ENCODE measurements at regions not wholly inside any gene's neighbourhood (a gene's known extent, or its start where the extent isn't known, plus 50 kb on each side); places are given as distances from the start of the nearest gene placed in this dataset.
"Not testable (repeated sequence)": the region's sequence is repeated elsewhere in the genome, so short reads cannot be mapped to it uniquely, and the experiment has no call there.

GRCh38 chr4:159966746-159967145, 863.9 kb downstream of the RAPGEF2 start:
- Histone ChIP-seq H2AFZ (ENCODE audit: low read length, unreplicated experiment) (no peak overlapping the region), H3K4me1 (ENCODE audit: control insufficient read depth, insufficient read depth, low read length, unreplicated experiment) (no peaks in the 10 kb centered on the region)

GRCh38 chr4:159976871-159977482, 874.1 kb downstream of the RAPGEF2 start:
- not testable (repeated sequence) for H2AFZ ChIP-seq (ENCODE audit: low read length, unreplicated experiment); H3K4me1 ChIP-seq (ENCODE audit: control insufficient read depth, insufficient read depth, low read length, unreplicated experiment)

More at GRCh38 chr4:159966746-159967145, 863.9 kb downstream of the RAPGEF2 start:
- Histone ChIP-seq H3K4me3 (ENCODE audit: low read depth, low read length) (no peak overlapping the region), H3K27ac (ENCODE audit: low read depth, low read length) (no peak overlapping the region), H3K27me3 (ENCODE audit: insufficient read depth, low read length) (no peaks in the 10 kb centered on the region), H3K36me3 (ENCODE audit: insufficient read depth, low read length) (no peaks in the 10 kb centered on the region), H3K79me2 (ENCODE audit: control insufficient read depth, insufficient read depth, low read length, unreplicated experiment) (no peaks in the 10 kb centered on the region)

GRCh38 chr4:159977907-159978617, 875.2 kb downstream of the RAPGEF2 start:
- Histone ChIP-seq H2AFZ (ENCODE audit: low read length, unreplicated experiment) (no peak overlapping the region), H3K27ac (ENCODE audit: low read depth, low read length) (no peak overlapping the region), H3K4me3 (ENCODE audit: low read depth, low read length) (no peak overlapping the region), H3K36me3 (ENCODE audit: insufficient read depth, low read length) (no peaks in the 10 kb centered on the region), H3K27me3 (ENCODE audit: insufficient read depth, low read length) (no peaks in the 10 kb centered on the region), H3K79me2 (ENCODE audit: control insufficient read depth, insufficient read depth, low read length, unreplicated experiment) (no peaks in the 10 kb centered on the region), H3K4me1 (ENCODE audit: control insufficient read depth, insufficient read depth, low read length, unreplicated experiment) (no peaks in the 10 kb centered on the region)

More at GRCh38 chr4:159976871-159977482, 874.1 kb downstream of the RAPGEF2 start:
- not testable (repeated sequence) for H3K36me3 ChIP-seq (ENCODE audit: insufficient read depth, low read length); H3K4me3 ChIP-seq (ENCODE audit: low read depth, low read length); H3K27ac ChIP-seq (ENCODE audit: low read depth, low read length); H3K27me3 ChIP-seq (ENCODE audit: insufficient read depth, low read length); H3K79me2 ChIP-seq (ENCODE audit: control insufficient read depth, insufficient read depth, low read length, unreplicated experiment)

GRCh38 chr4:159979351-159979750, 876.5 kb downstream of the RAPGEF2 start:
- Histone ChIP-seq H2AFZ (ENCODE audit: low read length, unreplicated experiment) (no peak overlapping the region), H3K27ac (ENCODE audit: low read depth, low read length) (no peak overlapping the region), H3K4me3 (ENCODE audit: low read depth, low read length) (no peak overlapping the region), H3K36me3 (ENCODE audit: insufficient read depth, low read length) (no peaks in the 10 kb centered on the region), H3K27me3 (ENCODE audit: insufficient read depth, low read length) (no peaks in the 10 kb centered on the region), H3K79me2 (ENCODE audit: control insufficient read depth, insufficient read depth, low read length, unreplicated experiment) (no peaks in the 10 kb centered on the region), H3K4me1 (ENCODE audit: control insufficient read depth, insufficient read depth, low read length, unreplicated experiment) (no peaks in the 10 kb centered on the region)

GRCh38 chr4:159979953-159980352, 877.1 kb downstream of the RAPGEF2 start:
- Histone ChIP-seq H3K27me3 (ENCODE audit: insufficient read depth, low read length) (no peaks in the 10 kb centered on the region), H3K4me1 (ENCODE audit: control insufficient read depth, insufficient read depth, low read length, unreplicated experiment) (no peaks in the 10 kb centered on the region), H3K4me3 (ENCODE audit: low read depth, low read length) (no peak overlapping the region), H3K27ac (ENCODE audit: low read depth, low read length) (no peak overlapping the region), H3K79me2 (ENCODE audit: control insufficient read depth, insufficient read depth, low read length, unreplicated experiment) (no peaks in the 10 kb centered on the region), H2AFZ (ENCODE audit: low read length, unreplicated experiment) (no peak overlapping the region), H3K36me3 (ENCODE audit: insufficient read depth, low read length) (no peaks in the 10 kb centered on the region)

GRCh38 chr4:159980826-159981468, 878.1 kb downstream of the RAPGEF2 start:
- H2AFZ ChIP-seq (ENCODE audit: low read length, unreplicated experiment) = no peak overlapping the region
- H3K27ac ChIP-seq (ENCODE audit: low read depth, low read length) = no peak overlapping the region
- no peak overlapping the region for H3K4me3 ChIP-seq (ENCODE audit: low read depth, low read length)
- no peaks in the 10 kb centered on the region for H3K79me2 ChIP-seq (ENCODE audit: control insufficient read depth, insufficient read depth, low read length, unreplicated experiment)
- no peaks in the 10 kb centered on the region for H3K4me1 ChIP-seq (ENCODE audit: control insufficient read depth, insufficient read depth, low read length, unreplicated experiment)
- H3K36me3 ChIP-seq (ENCODE audit: insufficient read depth, low read length) = no peaks in the 10 kb centered on the region
- H3K27me3 ChIP-seq (ENCODE audit: insufficient read depth, low read length) = no peaks in the 10 kb centered on the region

GRCh38 chr4:159981469-159981856, 878.6 kb downstream of the RAPGEF2 start:
- Histone ChIP-seq H3K79me2 (ENCODE audit: control insufficient read depth, insufficient read depth, low read length, unreplicated experiment) (no peaks in the 10 kb centered on the region), H2AFZ (ENCODE audit: low read length, unreplicated experiment) (no peak overlapping the region), H3K36me3 (ENCODE audit: insufficient read depth, low read length) (no peaks in the 10 kb centered on the region), H3K4me1 (ENCODE audit: control insufficient read depth, insufficient read depth, low read length, unreplicated experiment) (no peaks in the 10 kb centered on the region), H3K27ac (ENCODE audit: low read depth, low read length) (no peak overlapping the region), H3K4me3 (ENCODE audit: low read depth, low read length) (no peak overlapping the region), H3K27me3 (ENCODE audit: insufficient read depth, low read length) (no peaks in the 10 kb centered on the region)

- no peaks in the 10 kb centered on the region for H3K36me3 ChIP-seq (ENCODE audit: insufficient read depth, low read length)
Observed at GRCh38 chr4:159983082-159983481, 880.2 kb downstream of the RAPGEF2 start.

GRCh38 chr4:160009656-160010493, 907.0 kb downstream of the RAPGEF2 start:
- H3K27me3 ChIP-seq (ENCODE audit: insufficient read depth, low read length) = no peaks in the 10 kb centered on the region
- no peaks in the 10 kb centered on the region for H3K4me1 ChIP-seq (ENCODE audit: control insufficient read depth, insufficient read depth, low read length, unreplicated experiment)
- H3K36me3 ChIP-seq (ENCODE audit: insufficient read depth, low read length) = no peaks in the 10 kb centered on the region
- no peak overlapping the region for H3K27ac ChIP-seq (ENCODE audit: low read depth, low read length)
- no peaks in the 10 kb centered on the region for H3K79me2 ChIP-seq (ENCODE audit: control insufficient read depth, insufficient read depth, low read length, unreplicated experiment)
- no peak overlapping the region for H2AFZ ChIP-seq (ENCODE audit: low read length, unreplicated experiment)
- no peak overlapping the region for H3K4me3 ChIP-seq (ENCODE audit: low read depth, low read length)

More at GRCh38 chr4:159983082-159983481, 880.2 kb downstream of the RAPGEF2 start:
- Histone ChIP-seq H3K27ac (ENCODE audit: low read depth, low read length) (no peak overlapping the region), H2AFZ (ENCODE audit: low read length, unreplicated experiment) (no peak overlapping the region), H3K4me1 (ENCODE audit: control insufficient read depth, insufficient read depth, low read length, unreplicated experiment) (no peaks in the 10 kb centered on the region), H3K27me3 (ENCODE audit: insufficient read depth, low read length) (no peaks in the 10 kb centered on the region), H3K79me2 (ENCODE audit: control insufficient read depth, insufficient read depth, low read length, unreplicated experiment) (no peaks in the 10 kb centered on the region), H3K4me3 (ENCODE audit: low read depth, low read length) (no peak overlapping the region)

- Histone ChIP-seq H3K79me2 (ENCODE audit: control insufficient read depth, insufficient read depth, low read length, unreplicated experiment) (no peaks in the 10 kb centered on the region), H3K4me1 (ENCODE audit: control insufficient read depth, insufficient read depth, low read length, unreplicated experiment) (no peaks in the 10 kb centered on the region), H2AFZ (ENCODE audit: low read length, unreplicated experiment) (no peak overlapping the region), H3K4me3 (ENCODE audit: low read depth, low read length) (no peak overlapping the region), H3K36me3 (ENCODE audit: insufficient read depth, low read length) (no peaks in the 10 kb centered on the region), H3K27me3 (ENCODE audit: insufficient read depth, low read length) (no peaks in the 10 kb centered on the region), H3K27ac (ENCODE audit: low read depth, low read length) (no peak overlapping the region)
Observed at GRCh38 chr4:160019936-160020335, 917.1 kb downstream of the RAPGEF2 start.

Data from ACC112 (cell line).